Endothelial cell of umbilical vein (primary cell): ENCODE measurements at regions not wholly inside any gene's neighbourhood (a gene's known extent, or its start where the extent isn't known, plus 50 kb on each side); places are given as distances from the start of the nearest gene placed in this dataset.

Experiments used
- BruUV-seq: library from RNA; stranded (reverse); fragments of 400-500 nt; replicated peaks from 2 replicates; lab custom pipeline; 2021; lab: Mats Ljungman, UMichigan
- CTCF ChIA-PET: fragments of 300-600, 350-600 bp; sonication (Branson Sonifier 250); formaldehyde crosslinking; loops from one replicate; lab custom pipeline; 2021; ENCODE audit warnings: antibody characterized with exemption, inconsistent platforms; lab: Charles Lee
- POLR2A ChIA-PET: fragments of 300-600, 350-600 bp; sonication (Branson Sonifier 250); formaldehyde crosslinking; loops from one replicate; lab custom pipeline; 2021; ENCODE audit warnings: antibody characterized with exemption, inconsistent platforms; lab: Charles Lee
- DNase-seq: peaks from one replicate; pipeline ENCODE4 v3.0.0-alpha.2; 2011; ENCODE audit warnings: low read depth, low spot score
- FAIRE-seq: peaks from 2 replicates; lab custom pipeline; 2011; peaks lifted over from hg19 to GRCh38; lab: Jason Lieb, UNC
- H2AFZ ChIP-seq: 2 replicates; pipeline ENCODE4 v1.6.0; 2012; ENCODE audit warnings: low read depth, low read length, control low read depth, inconsistent platforms
- H3K27ac ChIP-seq: 2 replicates; pipeline ENCODE4 v1.5.1; 2011; ENCODE audit warnings: low read depth, mild to moderate bottlenecking, control low read depth, low read length, moderate library complexity; ENCODE audit not compliant: insufficient read depth
- H3K27me3 ChIP-seq, 2 experiments: 2 replicates each; pipeline versions ENCODE4 v1.6.0 to v1.6.1; 2011; ENCODE audit warnings: low read length in 2 of 2, mixed read lengths in 1 of 2; ENCODE audit not compliant: control insufficient read depth in 2 of 2, insufficient read depth in 2 of 2
- H3K36me3 ChIP-seq, 2 experiments: 2 replicates in 1 of 2; 3 replicates in 1 of 2; pipeline ENCODE4 v1.5.1; 2011; ENCODE audit warnings: low read length in 2 of 2, mild to moderate bottlenecking in 1 of 2, moderate library complexity in 1 of 2; ENCODE audit not compliant: control insufficient read depth in 2 of 2, insufficient read depth in 2 of 2; ENCODE audit errors: extremely low read depth in 1 of 2
- H3K4me1 ChIP-seq: 3 replicates; pipeline ENCODE4 v1.5.1; 2011; ENCODE audit warnings: mild to moderate bottlenecking, low read length; ENCODE audit not compliant: control insufficient read depth, insufficient read depth; ENCODE audit errors: extremely low read depth
- H3K4me2 ChIP-seq: 2 replicates; pipeline ENCODE4 v1.6.1; 2011; ENCODE audit warnings: low read length, control low read depth, mixed read lengths; ENCODE audit not compliant: insufficient read depth
- H3K4me3 ChIP-seq, 3 experiments: fragments of 200-600 bp in 1 of 3; sonication (generic), shearing (Covaris generic) in 1 of 3; replicated peaks in 1 of 3; 2 replicates each; pipeline ENCODE4 v1.5.1; 2011 to 2016; ENCODE audit warnings: control low read depth in 3 of 3, low read length in 3 of 3, mild to moderate bottlenecking in 2 of 3, inconsistent platforms in 1 of 3, low read depth in 1 of 3, moderate library complexity in 1 of 3; ENCODE audit not compliant: insufficient read depth in 1 of 3
- H3K79me2 ChIP-seq: 2 replicates; pipeline ENCODE4 v1.6.0; 2012; ENCODE audit warnings: low read length, inconsistent platforms; ENCODE audit not compliant: control insufficient read depth, insufficient read depth
- H3K9ac ChIP-seq: replicated peaks from 2 replicates; pipeline ENCODE3; 2011; ENCODE audit warnings: low read length, control low read depth; ENCODE audit not compliant: insufficient read depth; ENCODE audit errors: extremely low read depth
- H3K9me1 ChIP-seq: replicated peaks from 3 replicates; pipeline ENCODE4 v1.6.0; 2011; ENCODE audit warnings: mild to moderate bottlenecking, low read length; ENCODE audit not compliant: control insufficient read depth, insufficient read depth; ENCODE audit errors: extremely low read depth
- H3K9me3 ChIP-seq: replicated peaks from 2 replicates; pipeline ENCODE4 v1.5.1; 2012; ENCODE audit warnings: low read length, inconsistent platforms; ENCODE audit not compliant: control insufficient read depth, insufficient read depth
- H4K20me1 ChIP-seq: replicated peaks from 2 replicates; pipeline ENCODE3; 2011; ENCODE audit warnings: mild to moderate bottlenecking, low read length; ENCODE audit not compliant: control insufficient read depth, insufficient read depth; ENCODE audit errors: extremely low read depth
- CTCF ChIP-seq, 2 donors: IDR thresholded peaks; 1 replicate in 1 of 2; 2 replicates in 1 of 2; pipeline ENCODE4 v1.5.1; 2011; ENCODE audit warnings: low read length in 2 of 2, mild to moderate bottlenecking in 2 of 2, moderate library complexity in 2 of 2, control low read depth in 1 of 2, inconsistent platforms in 1 of 2, low read depth in 1 of 2; ENCODE audit not compliant: insufficient read depth in 1 of 2; ENCODE audit errors: extremely low read depth in 1 of 2
- EZH2 ChIP-seq: IDR thresholded peaks from 2 replicates; pipeline ENCODE4 v1.6.1; 2012; ENCODE audit warnings: borderline replicate concordance, low read depth, mild to moderate bottlenecking, moderate library complexity, low read length, inconsistent platforms; ENCODE audit not compliant: severe bottlenecking
- FOS ChIP-seq: IDR thresholded peaks from 2 replicates; pipeline ENCODE4 v1.6.1; 2011; ENCODE audit warnings: mild to moderate bottlenecking, low read length, moderate library complexity, borderline replicate concordance; ENCODE audit not compliant: insufficient read depth
- GATA2 ChIP-seq: IDR thresholded peaks from 2 replicates; pipeline ENCODE4 v1.7.0; 2011; ENCODE audit warnings: low read depth, mild to moderate bottlenecking, moderate library complexity, mixed read lengths, low read length; ENCODE audit not compliant: insufficient read length, insufficient read depth
- JUN ChIP-seq: IDR thresholded peaks from 2 replicates; pipeline ENCODE4 v1.6.1; 2011; ENCODE audit warnings: borderline replicate concordance, low read depth; ENCODE audit not compliant: insufficient read length, insufficient read depth
- MAX ChIP-seq: IDR thresholded peaks from 2 replicates; pipeline ENCODE4 v1.6.1; 2011; ENCODE audit not compliant: insufficient read depth, insufficient read length
- MYC ChIP-seq: IDR thresholded peaks from one replicate; pipeline ENCODE4 v1.6.1; 2011; ENCODE audit warnings: mild to moderate bottlenecking, low read depth, low read length
- POLR2A ChIP-seq: IDR thresholded peaks from 2 replicates; pipeline ENCODE4 v1.6.1; 2012; ENCODE audit warnings: low read depth, mild to moderate bottlenecking, control low read depth, low read length
- POLR2AphosphoS5 ChIP-seq: IDR thresholded peaks from 2 replicates; pipeline ENCODE4 v1.6.1; 2012; ENCODE audit warnings: low read depth, mild to moderate bottlenecking, control low read depth, low read length, moderate library complexity; ENCODE audit not compliant: insufficient read depth
- dilution Hi-C: fragments of 300-500 bp; cut with MboI; formaldehyde crosslinking; loops from one replicate; pipeline ENCODE4 v1.15.0; 2019; ENCODE audit warnings: low sequenced_read_pairs; ENCODE audit not compliant: extremely low pct_ligation_motif_present
- intact Hi-C: fragments of 100-400 bp; cut with micrococcal nuclease; formaldehyde crosslinking; loops from one replicate; pipeline ENCODE4 v1.10.0; 2022

- Histone ChIP-seq H3K9ac (peak overlapping the region; percentile 7), H3K79me2 (no peaks in the 10 kb centered on the region), H3K27ac (peak overlapping the region; percentile 8), H2AFZ (peak overlapping the region; percentile 41), H3K4me3 (no peak overlapping the region), H3K4me2 (peak overlapping the region; percentile 31), H3K36me3 (no peaks in the 10 kb centered on the region), H3K4me1 (peaks cover 17% of the 10 kb centered on the region), H4K20me1 (no peaks in the 10 kb centered on the region), H3K9me1 (no peaks in the 10 kb centered on the region), H3K9me3 (no peaks in the 10 kb centered on the region), H3K27me3 (no peaks in the 10 kb centered on the region)
- CTCF ChIA-PET, result no interaction called here
- POLR2A ChIA-PET, result no interaction called here
- TF ChIP-seq MYC (no peak), POLR2AphosphoS5 (no peak), JUN (peak; percentile 47), EZH2 (no peak), GATA2 (peak; percentile 91)
- peak; percentile 75 for DNase-seq
- BruUV-seq, result no TSS peak
- intact Hi-C loops, result loop anchor here (10.0 kb wide), 1 partner anchor 217 kb away; no protein-coding TSS in a partner anchor
- dilution Hi-C loops, result no loop called here
- FAIRE-seq, result peak; percentile 74
Measured at GRCh38 chr9:23342291-23342690, 483.7 kb downstream of the ELAVL2 start.

- no peak overlapping the region for H3K27ac ChIP-seq
- no peaks in the 10 kb centered on the region for H3K36me3 ChIP-seq
- TF ChIP-seq JUN (no peak), GATA2 (no peak), POLR2AphosphoS5 (no peak), EZH2 (no peak), MYC (no peak), MAX (no peak), POLR2A (no peak), CTCF (IDR thresholded peaks at IDR 0.05; ENCODE audit: extremely low read depth in 1 of 2, insufficient read depth in 1 of 2, low read depth in 1 of 2, low read length in 2 of 2) (no peak), FOS (no peak)
- DNase-seq, result no peak
- no peak overlapping the region for H3K4me3 ChIP-seq
- no TSS peak for BruUV-seq
- no peaks in the 10 kb centered on the region for H3K9me1 ChIP-seq
- H4K20me1 ChIP-seq, result no peaks in the 10 kb centered on the region
- ChIA-PET POLR2A (no interaction called here), CTCF (no interaction called here)
- H3K4me2 ChIP-seq, result no peak overlapping the region
- FAIRE-seq, result no peak
- H2AFZ ChIP-seq, result no peak overlapping the region
- no peaks in the 10 kb centered on the region for H3K27me3 ChIP-seq
- no peaks in the 10 kb centered on the region for H3K79me2 ChIP-seq
- dilution Hi-C loops (no loop called here), intact Hi-C loops (loop anchor here (10.0 kb wide), 1 partner anchor 218 kb away; no protein-coding TSS in a partner anchor)
- H3K4me1 ChIP-seq, result peaks cover 17% of the 10 kb centered on the region
- no peaks in the 10 kb centered on the region for H3K9me3 ChIP-seq
- no peak overlapping the region for H3K9ac ChIP-seq
Measured at GRCh38 chr9:23343226-23343625, 482.8 kb downstream of the ELAVL2 start.
